ENCODE measurements at regions not wholly inside any gene's neighbourhood (a gene's known extent, or its start where the extent isn't known, plus 50 kb on each side); places are given as distances from the start of the nearest gene placed in this dataset.

GRCh38 chr14:106062502-106063272 is 536.3 kb downstream of the TMEM121 start:
- no peak overlapping the region for H3K27ac ChIP-seq (ENCODE audit: insufficient read depth, low read depth, low read length)
- TF ChIP-seq MYC (IDR thresholded peaks at IDR 0.05; ENCODE audit: low read depth, low read length) = no peak
- TF ChIP-seq FOS (IDR thresholded peaks at IDR 0.05; ENCODE audit: borderline replicate concordance, insufficient read depth, low read length) = no peak
- no peak for TF ChIP-seq JUN (IDR thresholded peaks at IDR 0.05; ENCODE audit: borderline replicate concordance, insufficient read depth, insufficient read length, low read depth)
- TF ChIP-seq MAX (IDR thresholded peaks at IDR 0.05; ENCODE audit: insufficient read depth, insufficient read length) = no peak
- TF ChIP-seq GATA2 (IDR thresholded peaks at IDR 0.05; ENCODE audit: insufficient read depth, insufficient read length, low read depth, low read length) = no peak
- TF ChIP-seq, protein P1, sequence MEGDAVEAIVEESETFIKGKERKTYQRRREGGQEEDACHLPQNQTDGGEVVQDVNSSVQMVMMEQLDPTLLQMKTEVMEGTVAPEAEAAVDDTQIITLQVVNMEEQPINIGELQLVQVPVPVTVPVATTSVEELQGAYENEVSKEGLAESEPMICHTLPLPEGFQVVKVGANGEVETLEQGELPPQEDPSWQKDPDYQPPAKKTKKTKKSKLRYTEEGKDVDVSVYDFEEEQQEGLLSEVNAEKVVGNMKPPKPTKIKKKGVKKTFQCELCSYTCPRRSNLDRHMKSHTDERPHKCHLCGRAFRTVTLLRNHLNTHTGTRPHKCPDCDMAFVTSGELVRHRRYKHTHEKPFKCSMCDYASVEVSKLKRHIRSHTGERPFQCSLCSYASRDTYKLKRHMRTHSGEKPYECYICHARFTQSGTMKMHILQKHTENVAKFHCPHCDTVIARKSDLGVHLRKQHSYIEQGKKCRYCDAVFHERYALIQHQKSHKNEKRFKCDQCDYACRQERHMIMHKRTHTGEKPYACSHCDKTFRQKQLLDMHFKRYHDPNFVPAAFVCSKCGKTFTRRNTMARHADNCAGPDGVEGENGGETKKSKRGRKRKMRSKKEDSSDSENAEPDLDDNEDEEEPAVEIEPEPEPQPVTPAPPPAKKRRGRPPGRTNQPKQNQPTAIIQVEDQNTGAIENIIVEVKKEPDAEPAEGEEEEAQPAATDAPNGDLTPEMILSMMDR (IDR thresholded peaks at IDR 0.05; ENCODE audit: extremely low read depth in 1 of 2, insufficient read depth in 1 of 2, low read depth in 1 of 2, low read length in 2 of 2) = no peak
- TF ChIP-seq EZH2 (IDR thresholded peaks at IDR 0.05; ENCODE audit: borderline replicate concordance, low read depth, low read length, severe bottlenecking) = no peak
- TF ChIP-seq POLR2AphosphoS5 (IDR thresholded peaks at IDR 0.05; ENCODE audit: insufficient read depth, low read depth, low read length) = no peak
- no peak for TF ChIP-seq POLR2A (IDR thresholded peaks at IDR 0.05; ENCODE audit: low read depth, low read length)
- no peaks in the 10 kb centered on the region for H4K20me1 ChIP-seq (replicated peaks; ENCODE audit: control insufficient read depth, extremely low read depth, insufficient read depth, low read length)
- H3K27me3 ChIP-seq (ENCODE audit: control insufficient read depth in 2 of 2, insufficient read depth in 2 of 2, low read length in 2 of 2) = no peaks in the 10 kb centered on the region
- ChIA-PET POLR2A (no interaction called here), CTCF (no interaction called here)
- intact Hi-C loops (cut with micrococcal nuclease) = no loop called here
- H3K4me2 ChIP-seq (ENCODE audit: insufficient read depth, low read length) = no peak overlapping the region
- dilution Hi-C loops (cut with MboI; ENCODE audit: extremely low pct_ligation_motif_present, low sequenced_read_pairs) = no loop called here
- H3K4me1 ChIP-seq (ENCODE audit: control insufficient read depth, extremely low read depth, insufficient read depth, low read length) = no peaks in the 10 kb centered on the region
- no peaks in the 10 kb centered on the region for H3K9me1 ChIP-seq (replicated peaks; ENCODE audit: control insufficient read depth, extremely low read depth, insufficient read depth, low read length)
- DNase-seq (ENCODE audit: low read depth, low spot score) (no peak), FAIRE-seq (no peak)
- H3K9ac ChIP-seq (replicated peaks; ENCODE audit: extremely low read depth, insufficient read depth, low read length) = no peak overlapping the region
- no peak overlapping the region for H2AFZ ChIP-seq (ENCODE audit: low read depth, low read length)
- BruUV-seq (replicated peaks) = no TSS peak
- H3K9me3 ChIP-seq (replicated peaks; ENCODE audit: control insufficient read depth, insufficient read depth, low read length) = peaks cover 3% of the 10 kb centered on the region
- no peaks in the 10 kb centered on the region for H3K36me3 ChIP-seq (ENCODE audit: control insufficient read depth in 2 of 2, extremely low read depth in 1 of 2, insufficient read depth in 2 of 2, low read length in 2 of 2)
- H3K4me3 ChIP-seq (replicated peaks in 1 of 3; ENCODE audit: insufficient read depth in 1 of 3, low read depth in 1 of 3, low read length in 3 of 3) = no peak overlapping the region
- H3K79me2 ChIP-seq (ENCODE audit: control insufficient read depth, insufficient read depth, low read length) = no peaks in the 10 kb centered on the region

All from endothelial cell of umbilical vein (primary cell).